Thyroid gland (tissue), 4 donors: ENCODE measurements at regions not wholly inside any gene's neighbourhood (a gene's known extent, or its start where the extent isn't known, plus 50 kb on each side); places are given as distances from the start of the nearest gene placed in this dataset.

Experiments
- DNase-seq, 2 donors: peaks; one replicate each; pipeline ENCODE4 v3.0.0-alpha.2; 2019
- H3K27ac ChIP-seq, 3 donors: fragments of 200-600 bp; sonication (generic); 1 replicate in 2 of 3; 2 replicates in 1 of 3; pipeline ENCODE4 v1.5.1; 2016 to 2019; ENCODE audit warnings: mild to moderate bottlenecking in 1 of 3, moderate library complexity in 1 of 3
- H3K27me3 ChIP-seq: fragments of 200-600 bp; sonication (generic); one replicate; pipeline ENCODE4 v1.5.1; 2019
- H3K36me3 ChIP-seq, 2 donors: fragments of 200-600 bp; sonication (generic); one replicate each; pipeline ENCODE4 v1.5.1; 2016 to 2019
- H3K4me1 ChIP-seq, 2 donors: fragments of 200-600 bp; sonication (generic); one replicate each; pipeline ENCODE4 v1.5.1; 2017 to 2019
- H3K4me3 ChIP-seq, 3 donors: fragments of 200-600 bp; sonication (generic); replicated peaks in 1 of 3; 1 replicate in 2 of 3; 2 replicates in 1 of 3; pipeline ENCODE4 v1.5.1; 2016; ENCODE audit warnings: mild to moderate bottlenecking in 1 of 3
- H3K9me3 ChIP-seq: fragments of 200-600 bp; sonication (generic); one replicate; pipeline ENCODE4 v1.5.1; 2017
- POLR2A ChIP-seq, 2 donors: fragments of 450-650 bp; IDR thresholded peaks; one replicate each; pipeline ENCODE4 v1.6.1; 2017; ENCODE audit warnings: antibody characterized with exemption in 2 of 2, mild to moderate bottlenecking in 2 of 2, moderate library complexity in 1 of 2
- WGBS, 2 donors: methylation state at CpG; one replicate each; pipeline ENCODE4 v1.1.5; 2017; 5-methylcytosine and 5-hydroxymethylcytosine counted together
- intact Hi-C: fragments of 100-400 bp; cut with DNase I; formaldehyde crosslinking; loops from one replicate; pipeline ENCODE4 v1.15.1; 2023
- TF ChIP-seq, protein P1 (sequence below), 6 experiments: fragments of 200-600 bp in 3 of 6; fragments of 450-650 bp in 3 of 6; sonication (generic) in 3 of 6; IDR thresholded peaks; one replicate each; pipeline ENCODE4 v1.5.1; 2016 to 2019; ENCODE audit warnings: antibody characterized with exemption in 6 of 6, mild to moderate bottlenecking in 2 of 6, inconsistent platforms in 1 of 6, moderate library complexity in 1 of 6

DNA sequence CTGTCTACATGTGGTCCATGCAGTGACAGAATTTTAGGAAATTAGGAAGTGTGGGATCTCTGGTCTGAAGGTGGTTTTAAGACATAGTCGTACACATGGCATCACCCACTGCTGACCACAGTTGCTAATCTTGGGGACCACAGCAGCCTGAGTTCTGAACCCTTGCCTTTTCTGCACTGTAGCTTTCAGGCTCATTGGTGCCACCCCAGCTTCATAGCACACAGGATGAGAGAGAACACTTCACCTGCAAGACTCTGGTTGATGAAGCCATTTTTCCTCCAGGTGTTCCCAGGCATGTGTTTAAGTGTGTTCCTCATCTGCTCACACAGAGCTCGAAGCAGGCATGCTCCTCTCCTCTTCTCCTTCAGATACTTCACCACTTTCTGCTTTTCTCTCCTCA lies 68.2 kb upstream of the S1PR3 start:
- Histone ChIP-seq H3K9me3 (no peaks in the 10 kb centered on the region), H3K36me3 (no peaks in the 10 kb centered on the region), H3K4me3 (no peak overlapping the region), H3K27ac (no peak overlapping the region), H3K4me1 (peaks cover 2 to 3% of the 10 kb centered on the region in 2 donors), H3K27me3 (no peaks in the 10 kb centered on the region)
- TF ChIP-seq POLR2A (IDR thresholded peaks at IDR 0.05) = no peak
- TF ChIP-seq, protein P1, sequence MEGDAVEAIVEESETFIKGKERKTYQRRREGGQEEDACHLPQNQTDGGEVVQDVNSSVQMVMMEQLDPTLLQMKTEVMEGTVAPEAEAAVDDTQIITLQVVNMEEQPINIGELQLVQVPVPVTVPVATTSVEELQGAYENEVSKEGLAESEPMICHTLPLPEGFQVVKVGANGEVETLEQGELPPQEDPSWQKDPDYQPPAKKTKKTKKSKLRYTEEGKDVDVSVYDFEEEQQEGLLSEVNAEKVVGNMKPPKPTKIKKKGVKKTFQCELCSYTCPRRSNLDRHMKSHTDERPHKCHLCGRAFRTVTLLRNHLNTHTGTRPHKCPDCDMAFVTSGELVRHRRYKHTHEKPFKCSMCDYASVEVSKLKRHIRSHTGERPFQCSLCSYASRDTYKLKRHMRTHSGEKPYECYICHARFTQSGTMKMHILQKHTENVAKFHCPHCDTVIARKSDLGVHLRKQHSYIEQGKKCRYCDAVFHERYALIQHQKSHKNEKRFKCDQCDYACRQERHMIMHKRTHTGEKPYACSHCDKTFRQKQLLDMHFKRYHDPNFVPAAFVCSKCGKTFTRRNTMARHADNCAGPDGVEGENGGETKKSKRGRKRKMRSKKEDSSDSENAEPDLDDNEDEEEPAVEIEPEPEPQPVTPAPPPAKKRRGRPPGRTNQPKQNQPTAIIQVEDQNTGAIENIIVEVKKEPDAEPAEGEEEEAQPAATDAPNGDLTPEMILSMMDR (IDR thresholded peaks at IDR 0.05) = no peak
- intact Hi-C loops = no loop called here
- WGBS, 2 donors = 93 to 94% methylated on average over 2 of the region's 2 CpGs
- DNase-seq = no peak

DNA sequence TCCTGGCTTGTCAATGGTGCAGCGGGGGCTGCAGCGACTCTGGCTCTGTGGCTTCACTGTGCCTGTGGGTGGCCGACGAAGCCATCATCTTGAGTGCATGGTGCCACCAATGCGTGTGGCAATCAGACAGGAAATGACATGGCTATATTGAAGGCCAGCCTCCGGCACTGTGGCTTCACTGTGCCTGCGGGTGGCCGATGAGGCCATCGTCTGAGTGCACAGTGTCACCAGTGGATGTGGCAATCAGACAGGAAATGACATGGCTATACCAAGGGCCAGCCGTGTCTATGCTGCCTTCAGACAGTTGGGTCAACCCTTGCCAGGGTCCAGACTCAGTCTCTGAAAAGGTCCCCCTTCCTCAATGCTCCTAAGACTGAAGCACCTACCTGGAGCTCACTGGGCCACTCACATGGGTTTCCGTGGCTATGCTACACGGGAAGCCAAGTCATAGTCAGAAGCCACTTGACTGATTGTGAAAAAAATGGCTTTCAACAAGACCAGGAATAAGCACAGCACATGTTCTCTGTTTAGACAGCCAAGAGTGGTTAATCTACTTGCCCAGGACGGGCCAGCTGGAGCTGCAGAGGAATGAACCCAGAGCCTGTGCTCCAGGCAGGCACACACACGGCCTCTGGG lies 67.5 kb upstream of the S1PR3 start:
- DNase-seq = no peak
- Histone ChIP-seq H3K27me3 (no peaks in the 10 kb centered on the region), H3K4me1 (peaks cover 2% of the 10 kb centered on the region in 2 donors), H3K36me3 (no peaks in the 10 kb centered on the region), H3K9me3 (no peaks in the 10 kb centered on the region), H3K4me3 (no peak overlapping the region), H3K27ac (no peak overlapping the region)
- intact Hi-C loops = no loop called here
- WGBS, 2 donors = 72 to 80% methylated on average over 12 to 14 of the region's 14 CpGs
- no peak for TF ChIP-seq POLR2A (IDR thresholded peaks at IDR 0.05)
- TF ChIP-seq, protein P1 (IDR thresholded peaks at IDR 0.05) = no peak

DNA sequence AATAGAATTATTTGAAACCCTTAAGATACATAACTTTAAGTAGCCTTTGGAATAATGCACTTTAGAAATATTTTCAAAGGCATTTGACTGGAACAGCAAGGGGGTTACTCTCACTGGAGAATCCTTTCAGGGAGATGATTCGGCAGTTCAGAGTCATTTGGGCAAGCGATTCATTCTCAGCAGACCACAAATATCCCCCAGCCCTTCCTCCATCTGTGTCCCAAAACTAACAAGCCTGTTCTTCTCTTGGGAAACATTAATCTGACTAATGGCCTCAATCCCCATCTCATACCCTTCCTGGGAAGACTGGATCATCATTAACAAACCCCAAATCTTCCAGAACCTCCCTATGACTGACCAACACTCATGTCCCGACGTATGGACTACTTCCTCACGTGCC lies 65.8 kb upstream of the S1PR3 start:
- Histone ChIP-seq H3K9me3 (no peaks in the 10 kb centered on the region), H3K4me1 (no peaks in the 10 kb centered on the region), H3K36me3 (no peaks in the 10 kb centered on the region), H3K4me3 (no peak overlapping the region), H3K27me3 (no peaks in the 10 kb centered on the region), H3K27ac (no peak overlapping the region)
- intact Hi-C loops = no loop called here
- no peak for DNase-seq
- TF ChIP-seq, protein P1 (IDR thresholded peaks at IDR 0.05) = no peak
- no peak for TF ChIP-seq POLR2A (IDR thresholded peaks at IDR 0.05)
- 78 to 83% methylated on average over 5 of the region's 5 CpGs for WGBS, 2 donors

GRCh38 chr9:88926781-88927505 lies 64.3 kb upstream of the S1PR3 start:
- Histone ChIP-seq H3K36me3 (no peaks in the 10 kb centered on the region), H3K27ac (no peak overlapping the region), H3K27me3 (no peaks in the 10 kb centered on the region), H3K4me1 (no peaks in the 10 kb centered on the region), H3K4me3 (no peak overlapping the region), H3K9me3 (no peaks in the 10 kb centered on the region)
- TF ChIP-seq, protein P1 (IDR thresholded peaks at IDR 0.05) = no peak
- no peak for TF ChIP-seq POLR2A (IDR thresholded peaks at IDR 0.05)
- DNase-seq = no peak
- intact Hi-C loops = no loop called here
- WGBS, 2 donors = 76 to 79% methylated on average over 5 of the region's 5 CpGs

DNA sequence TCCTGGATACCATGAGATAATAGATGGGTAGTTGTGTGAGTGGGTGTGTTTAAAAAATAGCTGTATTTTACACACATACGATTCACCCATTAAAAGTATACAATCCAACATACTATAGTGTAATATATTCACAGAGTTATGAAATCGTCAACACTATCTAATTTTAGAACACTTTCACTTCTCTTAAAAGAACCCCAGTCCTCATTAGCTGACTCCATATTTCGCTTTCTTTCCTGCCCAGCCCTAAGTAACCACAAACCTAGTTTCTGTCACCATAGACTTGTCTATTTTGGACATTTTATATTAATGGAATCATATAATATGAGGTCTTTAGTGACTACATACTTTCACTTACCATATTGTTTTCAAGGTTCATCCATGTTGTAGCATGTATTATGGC lies 63.8 kb upstream of the S1PR3 start:
- H3K27ac ChIP-seq = no peak overlapping the region
- H3K9me3 ChIP-seq = no peaks in the 10 kb centered on the region
- DNase-seq = no peak
- H3K27me3 ChIP-seq = no peaks in the 10 kb centered on the region
- WGBS, 2 donors = 79 to 83% methylated on average over 3 of the region's 3 CpGs
- H3K4me3 ChIP-seq = no peak overlapping the region
- intact Hi-C loops = no loop called here
- TF ChIP-seq POLR2A (IDR thresholded peaks at IDR 0.05) = no peak
- TF ChIP-seq, protein P1 (IDR thresholded peaks at IDR 0.05) = no peak
- H3K4me1 ChIP-seq = no peaks in the 10 kb centered on the region
- H3K36me3 ChIP-seq = no peaks in the 10 kb centered on the region
